ENCODE measurements at regions not wholly inside any gene's neighbourhood (a gene's known extent, or its start where the extent isn't known, plus 50 kb on each side); places are given as distances from the start of the nearest gene placed in this dataset.
"Not testable (repeated sequence)": the region's sequence is repeated elsewhere in the genome, so short reads cannot be mapped to it uniquely, and the experiment has no call there.

- no peaks in the 10 kb centered on the region for H3K9me3 Mint-ChIP-seq (ENCODE audit: low read depth)
- TF ChIP-seq, protein P1, sequence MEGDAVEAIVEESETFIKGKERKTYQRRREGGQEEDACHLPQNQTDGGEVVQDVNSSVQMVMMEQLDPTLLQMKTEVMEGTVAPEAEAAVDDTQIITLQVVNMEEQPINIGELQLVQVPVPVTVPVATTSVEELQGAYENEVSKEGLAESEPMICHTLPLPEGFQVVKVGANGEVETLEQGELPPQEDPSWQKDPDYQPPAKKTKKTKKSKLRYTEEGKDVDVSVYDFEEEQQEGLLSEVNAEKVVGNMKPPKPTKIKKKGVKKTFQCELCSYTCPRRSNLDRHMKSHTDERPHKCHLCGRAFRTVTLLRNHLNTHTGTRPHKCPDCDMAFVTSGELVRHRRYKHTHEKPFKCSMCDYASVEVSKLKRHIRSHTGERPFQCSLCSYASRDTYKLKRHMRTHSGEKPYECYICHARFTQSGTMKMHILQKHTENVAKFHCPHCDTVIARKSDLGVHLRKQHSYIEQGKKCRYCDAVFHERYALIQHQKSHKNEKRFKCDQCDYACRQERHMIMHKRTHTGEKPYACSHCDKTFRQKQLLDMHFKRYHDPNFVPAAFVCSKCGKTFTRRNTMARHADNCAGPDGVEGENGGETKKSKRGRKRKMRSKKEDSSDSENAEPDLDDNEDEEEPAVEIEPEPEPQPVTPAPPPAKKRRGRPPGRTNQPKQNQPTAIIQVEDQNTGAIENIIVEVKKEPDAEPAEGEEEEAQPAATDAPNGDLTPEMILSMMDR (IDR thresholded peaks at IDR 0.05; ENCODE audit: unreplicated experiment) = no peak
- H3K27ac Mint-ChIP-seq = no peak overlapping the region
- no peaks in the 10 kb centered on the region for H3K36me3 Mint-ChIP-seq (ENCODE audit: insufficient read depth)
- H3K4me3 Mint-ChIP-seq (ENCODE audit: low read depth) = no peak overlapping the region
- no peak for DNase-seq (ENCODE audit: low spot score, unreplicated experiment)
- H3K4me1 Mint-ChIP-seq (ENCODE audit: low read depth) = peaks cover 4% of the 10 kb centered on the region
- H3K27me3 Mint-ChIP-seq = peaks cover 16% of the 10 kb centered on the region
Observed at GRCh38 chr13:75961911-75962310, 325.8 kb downstream of the LMO7 start.

DNA sequence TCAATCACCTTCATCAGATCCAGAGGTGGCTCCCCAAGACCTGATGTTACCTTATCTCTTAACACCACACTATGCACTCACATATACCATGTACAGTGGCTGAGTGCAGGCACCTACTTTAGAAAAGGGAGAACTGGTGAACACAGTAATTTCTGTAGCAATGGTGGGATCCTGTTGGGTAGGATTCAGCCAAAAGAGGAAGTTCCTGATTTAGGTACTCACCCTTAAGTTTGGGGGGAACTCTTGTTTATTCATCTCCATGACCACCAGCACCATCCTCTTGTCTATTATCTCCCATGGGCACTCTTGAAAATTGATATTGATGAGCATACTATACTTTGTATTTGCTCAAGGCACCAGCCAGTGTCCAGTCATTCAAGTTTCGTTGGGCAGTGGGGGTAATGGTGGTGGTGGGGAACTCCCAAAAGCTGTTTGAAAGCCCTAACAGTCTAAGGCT, 324.4 kb downstream of the LMO7 start:
- H3K9me3 Mint-ChIP-seq (ENCODE audit: low read depth) = no peaks in the 10 kb centered on the region
- TF ChIP-seq, protein P1 (IDR thresholded peaks at IDR 0.05; ENCODE audit: unreplicated experiment) = no peak
- H3K27ac Mint-ChIP-seq = no peak overlapping the region
- H3K4me3 Mint-ChIP-seq (ENCODE audit: low read depth) = no peak overlapping the region
- no peak for DNase-seq (ENCODE audit: low spot score, unreplicated experiment)
- H3K4me1 Mint-ChIP-seq (ENCODE audit: low read depth) = peaks cover 4% of the 10 kb centered on the region
- peaks cover 16% of the 10 kb centered on the region for H3K27me3 Mint-ChIP-seq
- H3K36me3 Mint-ChIP-seq (ENCODE audit: insufficient read depth) = no peaks in the 10 kb centered on the region

- no peak for DNase-seq (ENCODE audit: low spot score, unreplicated experiment)
- no peak overlapping the region for H3K27ac Mint-ChIP-seq
- peaks cover 16% of the 10 kb centered on the region for H3K27me3 Mint-ChIP-seq
- no peaks in the 10 kb centered on the region for H3K36me3 Mint-ChIP-seq (ENCODE audit: insufficient read depth)
- TF ChIP-seq, protein P1 (IDR thresholded peaks at IDR 0.05; ENCODE audit: unreplicated experiment) = no peak
- H3K9me3 Mint-ChIP-seq (ENCODE audit: low read depth) = peaks cover 3% of the 10 kb centered on the region
- H3K4me3 Mint-ChIP-seq (ENCODE audit: low read depth) = no peak overlapping the region
- peaks cover 4% of the 10 kb centered on the region for H3K4me1 Mint-ChIP-seq (ENCODE audit: low read depth)
Observed at GRCh38 chr13:75959861-75960481, 323.8 kb downstream of the LMO7 start.

DNA sequence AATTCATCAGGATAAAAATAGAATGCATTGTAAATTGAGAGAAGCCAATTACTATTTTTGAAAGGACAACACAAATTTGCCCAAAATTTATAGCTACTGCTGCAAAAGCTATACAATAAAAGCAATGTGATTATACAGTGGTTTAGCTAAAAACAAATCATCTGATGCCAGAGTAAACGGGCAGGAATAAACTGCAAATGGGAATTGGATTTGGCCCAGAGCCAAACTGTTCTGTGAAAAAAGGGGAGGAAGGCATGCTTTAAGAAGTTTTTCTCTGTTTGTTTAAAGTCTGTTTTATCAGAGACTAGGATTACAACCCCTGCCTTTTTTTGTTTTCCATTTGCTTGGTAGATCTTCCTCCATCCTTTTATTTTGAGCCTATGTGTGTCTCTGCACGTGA, 317.5 kb downstream of the LMO7 start:
- not testable (repeated sequence) for H3K36me3 Mint-ChIP-seq (ENCODE audit: insufficient read depth); H3K27me3 Mint-ChIP-seq; H3K4me1 Mint-ChIP-seq (ENCODE audit: low read depth); DNase-seq (ENCODE audit: low spot score, unreplicated experiment); H3K4me3 Mint-ChIP-seq (ENCODE audit: low read depth); H3K9me3 Mint-ChIP-seq (ENCODE audit: low read depth); H3K27ac Mint-ChIP-seq

DNA sequence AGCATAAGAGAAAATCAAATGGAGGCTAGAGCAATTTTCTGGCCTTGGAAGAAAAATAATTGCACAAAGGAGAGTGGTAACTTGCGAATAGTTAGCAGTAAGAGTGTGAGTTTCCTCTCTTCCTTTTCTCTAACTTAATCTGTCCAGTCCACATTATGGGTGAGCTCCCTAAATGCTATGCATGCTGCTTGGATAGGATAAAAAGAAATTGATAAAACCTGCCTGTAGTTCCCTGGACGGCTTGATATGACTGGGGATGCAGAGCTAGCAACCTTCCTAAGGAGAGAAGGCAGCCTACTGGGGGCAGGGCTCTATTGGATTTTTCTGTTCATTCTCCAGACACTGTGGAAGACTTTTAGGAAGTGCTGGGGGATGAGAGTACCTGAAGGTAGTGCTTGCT, 311.3 kb downstream of the LMO7 start:
- H3K27ac Mint-ChIP-seq = no peak overlapping the region
- no peaks in the 10 kb centered on the region for H3K9me3 Mint-ChIP-seq (ENCODE audit: low read depth)
- H3K4me3 Mint-ChIP-seq (ENCODE audit: low read depth) = no peak overlapping the region
- H3K27me3 Mint-ChIP-seq = peaks cover 4% of the 10 kb centered on the region
- TF ChIP-seq, protein P1 (IDR thresholded peaks at IDR 0.05; ENCODE audit: unreplicated experiment) = no peak
- H3K36me3 Mint-ChIP-seq (ENCODE audit: insufficient read depth) = no peaks in the 10 kb centered on the region
- H3K4me1 Mint-ChIP-seq (ENCODE audit: low read depth) = no peaks in the 10 kb centered on the region
- no peak for DNase-seq (ENCODE audit: low spot score, unreplicated experiment)
